Endothelial cell (in vitro differentiated cells): ENCODE measurements at regions not wholly inside any gene's neighbourhood (a gene's known extent, or its start where the extent isn't known, plus 50 kb on each side); places are given as distances from the start of the nearest gene placed in this dataset.

Source experiments
- DNase-seq: peaks from one replicate; pipeline ENCODE4 v3.0.0; 2021; ENCODE audit warnings: low spot score
- H3K27ac Mint-ChIP-seq: one replicate; pipeline ENCODE4 v1.8.0; 2021; ENCODE audit warnings: mixed read lengths, inconsistent platforms; ENCODE audit not compliant: unreplicated experiment
- H3K27me3 Mint-ChIP-seq: one replicate; pipeline ENCODE4 v1.8.0; 2021; ENCODE audit warnings: mild to moderate bottlenecking, moderate library complexity, mixed read lengths, inconsistent platforms; ENCODE audit not compliant: unreplicated experiment
- H3K36me3 Mint-ChIP-seq: one replicate; pipeline ENCODE4 v1.8.0; 2021; ENCODE audit warnings: mild to moderate bottlenecking, low read depth, mixed read lengths, inconsistent platforms; ENCODE audit not compliant: unreplicated experiment
- H3K4me1 Mint-ChIP-seq: one replicate; pipeline ENCODE4 v1.8.0; 2021; ENCODE audit warnings: mild to moderate bottlenecking, mixed read lengths, inconsistent platforms; ENCODE audit not compliant: unreplicated experiment
- H3K4me3 Mint-ChIP-seq: one replicate; pipeline ENCODE4 v1.8.0; 2021; ENCODE audit warnings: mild to moderate bottlenecking, mixed read lengths, inconsistent platforms; ENCODE audit not compliant: unreplicated experiment
- H3K9me3 Mint-ChIP-seq: one replicate; pipeline ENCODE4 v1.8.0; 2021; ENCODE audit warnings: mixed read lengths, inconsistent platforms; ENCODE audit not compliant: unreplicated experiment
- CTCF ChIP-seq: fragments of 200-600 bp; sonication (generic); IDR thresholded peaks from one replicate; pipeline ENCODE4 v1.5.0; 2021; ENCODE audit warnings: antibody characterized with exemption; ENCODE audit not compliant: unreplicated experiment

- H3K4me1 Mint-ChIP-seq: no peaks in the 10 kb centered on the region
- no peaks in the 10 kb centered on the region for H3K36me3 Mint-ChIP-seq
- no peak overlapping the region for H3K4me3 Mint-ChIP-seq
- no peak for DNase-seq
- H3K9me3 Mint-ChIP-seq: no peaks in the 10 kb centered on the region
- H3K27me3 Mint-ChIP-seq: no peaks in the 10 kb centered on the region
- TF ChIP-seq CTCF: no peak
- H3K27ac Mint-ChIP-seq: no peak overlapping the region
Observed at GRCh38 chr4:43567644-43568043, 675.1 kb downstream of the GRXCR1 start.

GRCh38 chr4:43586813-43587212 is 694.3 kb downstream of the GRXCR1 start:
- no peaks in the 10 kb centered on the region for H3K36me3 Mint-ChIP-seq
- H3K27me3 Mint-ChIP-seq: peaks cover 1% of the 10 kb centered on the region

DNA sequence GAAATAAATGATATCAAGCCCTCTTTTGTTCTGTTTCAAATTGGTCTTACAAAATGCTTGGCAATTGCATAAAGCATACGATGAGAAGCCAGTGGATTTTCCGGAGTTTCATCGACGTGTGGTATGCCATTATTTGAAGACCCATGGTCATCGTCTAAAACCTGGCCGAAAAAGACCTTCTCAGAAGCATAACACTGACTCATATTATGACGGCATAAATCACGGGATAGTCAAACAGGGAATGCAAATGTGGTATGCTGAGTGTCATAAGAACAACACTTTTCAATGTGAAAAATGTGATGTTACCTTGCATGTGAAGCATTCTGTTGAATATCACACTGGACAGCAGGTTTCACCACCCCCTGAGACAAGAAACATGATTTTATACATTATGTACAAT is 695.2 kb downstream of the GRXCR1 start:
- Mint-ChIP-seq H3K4me3 (no peak overlapping the region), H3K4me1 (no peaks in the 10 kb centered on the region), H3K27me3 (peaks cover 1% of the 10 kb centered on the region), H3K9me3 (no peaks in the 10 kb centered on the region), H3K27ac (no peak overlapping the region), H3K36me3 (no peaks in the 10 kb centered on the region)
- no peak for DNase-seq
- no peak for TF ChIP-seq CTCF

More at GRCh38 chr4:43586813-43587212, 694.3 kb downstream of the GRXCR1 start:
- no peak overlapping the region for H3K4me3 Mint-ChIP-seq
- DNase-seq: no peak
- H3K27ac Mint-ChIP-seq: no peak overlapping the region
- no peaks in the 10 kb centered on the region for H3K4me1 Mint-ChIP-seq
- H3K9me3 Mint-ChIP-seq: no peaks in the 10 kb centered on the region
- no peak for TF ChIP-seq CTCF

GRCh38 chr4:43607400-43607799 is 714.9 kb downstream of the GRXCR1 start:
- Mint-ChIP-seq H3K4me1 (no peaks in the 10 kb centered on the region), H3K27me3 (no peaks in the 10 kb centered on the region), H3K4me3 (no peak overlapping the region), H3K27ac (no peak overlapping the region), H3K36me3 (no peaks in the 10 kb centered on the region), H3K9me3 (no peaks in the 10 kb centered on the region)
- no peak for TF ChIP-seq CTCF
- DNase-seq: no peak

GRCh38 chr4:43607827-43608461 is 715.4 kb downstream of the GRXCR1 start:
- H3K27ac Mint-ChIP-seq: no peak overlapping the region
- no peaks in the 10 kb centered on the region for H3K36me3 Mint-ChIP-seq
- TF ChIP-seq CTCF: no peak
- H3K4me3 Mint-ChIP-seq: no peak overlapping the region
- H3K4me1 Mint-ChIP-seq: no peaks in the 10 kb centered on the region
- H3K9me3 Mint-ChIP-seq: no peaks in the 10 kb centered on the region
- no peak for DNase-seq
- no peaks in the 10 kb centered on the region for H3K27me3 Mint-ChIP-seq
